Hepatocyte (in vitro differentiated cells): ENCODE measurements at regions not wholly inside any gene's neighbourhood (a gene's known extent, or its start where the extent isn't known, plus 50 kb on each side); places are given as distances from the start of the nearest gene placed in this dataset.

Source experiments
- EZH2 ChIP-seq: fragments of 200-600 bp; sonication (generic); IDR thresholded peaks from 2 replicates; pipeline ENCODE4 v1.6.1; 2016; ENCODE audit warnings: antibody characterized with exemption, mild to moderate bottlenecking, borderline replicate concordance
- EZH2phosphoT487 ChIP-seq: fragments of 200-600 bp; sonication (generic); IDR thresholded peaks from one replicate; pipeline ENCODE4 v1.6.1; 2018; ENCODE audit warnings: antibody characterized with exemption, mild to moderate bottlenecking, low read depth, moderate library complexity; ENCODE audit not compliant: unreplicated experiment, severe bottlenecking
- TF ChIP-seq, protein P1 (sequence below): fragments of 200-600 bp; sonication (generic); IDR thresholded peaks from 2 replicates; pipeline ENCODE4 v1.5.1; 2016; ENCODE audit warnings: antibody characterized with exemption, mild to moderate bottlenecking; ENCODE audit not compliant: poor library complexity

GRCh38 chr1:47635111-47635510 is 197.3 kb downstream of the FOXD2 start:
- TF ChIP-seq, protein P1, sequence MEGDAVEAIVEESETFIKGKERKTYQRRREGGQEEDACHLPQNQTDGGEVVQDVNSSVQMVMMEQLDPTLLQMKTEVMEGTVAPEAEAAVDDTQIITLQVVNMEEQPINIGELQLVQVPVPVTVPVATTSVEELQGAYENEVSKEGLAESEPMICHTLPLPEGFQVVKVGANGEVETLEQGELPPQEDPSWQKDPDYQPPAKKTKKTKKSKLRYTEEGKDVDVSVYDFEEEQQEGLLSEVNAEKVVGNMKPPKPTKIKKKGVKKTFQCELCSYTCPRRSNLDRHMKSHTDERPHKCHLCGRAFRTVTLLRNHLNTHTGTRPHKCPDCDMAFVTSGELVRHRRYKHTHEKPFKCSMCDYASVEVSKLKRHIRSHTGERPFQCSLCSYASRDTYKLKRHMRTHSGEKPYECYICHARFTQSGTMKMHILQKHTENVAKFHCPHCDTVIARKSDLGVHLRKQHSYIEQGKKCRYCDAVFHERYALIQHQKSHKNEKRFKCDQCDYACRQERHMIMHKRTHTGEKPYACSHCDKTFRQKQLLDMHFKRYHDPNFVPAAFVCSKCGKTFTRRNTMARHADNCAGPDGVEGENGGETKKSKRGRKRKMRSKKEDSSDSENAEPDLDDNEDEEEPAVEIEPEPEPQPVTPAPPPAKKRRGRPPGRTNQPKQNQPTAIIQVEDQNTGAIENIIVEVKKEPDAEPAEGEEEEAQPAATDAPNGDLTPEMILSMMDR, result no peak
- no peak for TF ChIP-seq EZH2phosphoT487
- no peak for TF ChIP-seq EZH2
